ENCODE measurements at regions not wholly inside any gene's neighbourhood (a gene's known extent, or its start where the extent isn't known, plus 50 kb on each side); places are given as distances from the start of the nearest gene placed in this dataset.

DNA sequence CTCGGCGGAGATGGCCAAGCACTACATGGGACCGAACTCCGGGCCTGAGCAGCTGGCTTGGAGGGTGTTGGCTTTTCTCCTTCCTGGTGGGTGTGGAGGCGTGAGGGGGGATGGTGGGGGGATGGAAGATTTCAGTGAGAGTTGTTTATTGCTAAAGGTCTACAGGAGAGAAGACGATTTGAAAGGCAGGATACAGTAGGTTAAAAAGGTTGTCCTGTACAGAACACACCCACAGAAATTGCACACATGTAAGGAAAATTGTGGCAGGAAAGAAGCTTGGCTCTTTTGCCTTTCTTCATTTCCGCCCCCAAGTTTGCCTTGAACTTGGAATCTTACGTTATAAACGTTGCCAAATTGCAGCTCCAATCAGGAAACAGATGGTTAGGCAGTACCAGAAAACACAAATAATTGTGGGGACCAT lies 74.1 kb upstream of the STOX2 start:
- TF ChIP-seq NR2F6 (IDR thresholded peaks at IDR 0.05) (no peak), NR2F6 (CRISPR knock-in tag; IDR thresholded peaks at IDR 0.05) (no peak), RAD21 (CRISPR knock-in tag; IDR thresholded peaks at IDR 0.05) (no peak), RFX5 (IDR thresholded peaks at IDR 0.05; ENCODE audit: low read depth, low read length) (no peak), U2AF1 (optimal IDR thresholded peaks at IDR 0.05; ENCODE audit: low read depth, low read length) (no peak), POLR2AphosphoS5 (IDR thresholded peaks at IDR 0.05; ENCODE audit: low read depth, low read length) (no peak), NFYB (CRISPR knock-in tag; IDR thresholded peaks at IDR 0.05) (no peak), FOXA1 (IDR thresholded peaks at IDR 0.05) (no peak), FOXA1 (CRISPR knock-in tag; IDR thresholded peaks at IDR 0.05) (no peak), NFKB2 (CRISPR knock-in tag; IDR thresholded peaks at IDR 0.05; ENCODE audit: borderline replicate concordance) (no peak), KAT8 (CRISPR knock-in tag; IDR thresholded peaks at IDR 0.05) (no peak), POLR2G (IDR thresholded peaks at IDR 0.05; ENCODE audit: low read depth, low read length) (no peak), FOXO1 (CRISPR knock-in tag; IDR thresholded peaks at IDR 0.05) (no peak)
- TF ChIP-seq, protein P1, sequence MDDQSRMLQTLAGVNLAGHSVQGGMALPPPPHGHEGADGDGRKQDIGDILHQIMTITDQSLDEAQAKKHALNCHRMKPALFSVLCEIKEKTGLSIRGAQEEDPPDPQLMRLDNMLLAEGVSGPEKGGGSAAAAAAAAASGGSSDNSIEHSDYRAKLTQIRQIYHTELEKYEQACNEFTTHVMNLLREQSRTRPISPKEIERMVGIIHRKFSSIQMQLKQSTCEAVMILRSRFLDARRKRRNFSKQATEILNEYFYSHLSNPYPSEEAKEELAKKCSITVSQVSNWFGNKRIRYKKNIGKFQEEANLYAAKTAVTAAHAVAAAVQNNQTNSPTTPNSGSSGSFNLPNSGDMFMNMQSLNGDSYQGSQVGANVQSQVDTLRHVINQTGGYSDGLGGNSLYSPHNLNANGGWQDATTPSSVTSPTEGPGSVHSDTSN (CRISPR knock-in tag; IDR thresholded peaks at IDR 0.05; ENCODE audit: borderline replicate concordance) = no peak
- TF ChIP-seq, protein P2, sequence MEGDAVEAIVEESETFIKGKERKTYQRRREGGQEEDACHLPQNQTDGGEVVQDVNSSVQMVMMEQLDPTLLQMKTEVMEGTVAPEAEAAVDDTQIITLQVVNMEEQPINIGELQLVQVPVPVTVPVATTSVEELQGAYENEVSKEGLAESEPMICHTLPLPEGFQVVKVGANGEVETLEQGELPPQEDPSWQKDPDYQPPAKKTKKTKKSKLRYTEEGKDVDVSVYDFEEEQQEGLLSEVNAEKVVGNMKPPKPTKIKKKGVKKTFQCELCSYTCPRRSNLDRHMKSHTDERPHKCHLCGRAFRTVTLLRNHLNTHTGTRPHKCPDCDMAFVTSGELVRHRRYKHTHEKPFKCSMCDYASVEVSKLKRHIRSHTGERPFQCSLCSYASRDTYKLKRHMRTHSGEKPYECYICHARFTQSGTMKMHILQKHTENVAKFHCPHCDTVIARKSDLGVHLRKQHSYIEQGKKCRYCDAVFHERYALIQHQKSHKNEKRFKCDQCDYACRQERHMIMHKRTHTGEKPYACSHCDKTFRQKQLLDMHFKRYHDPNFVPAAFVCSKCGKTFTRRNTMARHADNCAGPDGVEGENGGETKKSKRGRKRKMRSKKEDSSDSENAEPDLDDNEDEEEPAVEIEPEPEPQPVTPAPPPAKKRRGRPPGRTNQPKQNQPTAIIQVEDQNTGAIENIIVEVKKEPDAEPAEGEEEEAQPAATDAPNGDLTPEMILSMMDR (CRISPR knock-in tag; IDR thresholded peaks at IDR 0.05) = no peak
- TF ChIP-seq, protein P3, sequence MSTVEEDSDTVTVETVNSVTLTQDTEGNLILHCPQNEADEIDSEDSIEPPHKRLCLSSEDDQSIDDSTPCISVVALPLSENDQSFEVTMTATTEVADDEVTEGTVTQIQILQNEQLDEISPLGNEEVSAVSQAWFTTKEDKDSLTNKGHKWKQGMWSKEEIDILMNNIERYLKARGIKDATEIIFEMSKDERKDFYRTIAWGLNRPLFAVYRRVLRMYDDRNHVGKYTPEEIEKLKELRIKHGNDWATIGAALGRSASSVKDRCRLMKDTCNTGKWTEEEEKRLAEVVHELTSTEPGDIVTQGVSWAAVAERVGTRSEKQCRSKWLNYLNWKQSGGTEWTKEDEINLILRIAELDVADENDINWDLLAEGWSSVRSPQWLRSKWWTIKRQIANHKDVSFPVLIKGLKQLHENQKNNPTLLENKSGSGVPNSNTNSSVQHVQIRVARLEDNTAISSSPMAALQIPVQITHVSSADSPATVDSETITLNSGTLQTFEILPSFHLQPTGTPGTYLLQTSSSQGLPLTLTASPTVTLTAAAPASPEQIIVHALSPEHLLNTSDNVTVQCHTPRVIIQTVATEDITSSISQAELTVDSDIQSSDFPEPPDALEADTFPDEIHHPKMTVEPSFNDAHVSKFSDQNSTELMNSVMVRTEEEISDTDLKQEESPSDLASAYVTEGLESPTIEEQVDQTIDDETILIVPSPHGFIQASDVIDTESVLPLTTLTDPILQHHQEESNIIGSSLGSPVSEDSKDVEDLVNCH (CRISPR knock-in tag; IDR thresholded peaks at IDR 0.05) = no peak

All from HepG2 (cell line).